ENCODE measurements at regions not wholly inside any gene's neighbourhood (a gene's known extent, or its start where the extent isn't known, plus 50 kb on each side); places are given as distances from the start of the nearest gene placed in this dataset.

- H3K27me3 Mint-ChIP-seq (ENCODE audit: insufficient read depth): peaks cover 11% of the 10 kb centered on the region
- peaks cover 43% of the 10 kb centered on the region for H3K4me1 Mint-ChIP-seq (ENCODE audit: low read depth)
- H3K9me3 Mint-ChIP-seq: no peaks in the 10 kb centered on the region
- H3K4me3 Mint-ChIP-seq: no peak overlapping the region
- H3K27ac Mint-ChIP-seq: no peak overlapping the region; the same call in 1 of the 2 replicates
- H3K36me3 Mint-ChIP-seq (ENCODE audit: low read depth): peaks cover 45% of the 10 kb centered on the region
- no peak for DNase-seq
- TF ChIP-seq, protein P1, sequence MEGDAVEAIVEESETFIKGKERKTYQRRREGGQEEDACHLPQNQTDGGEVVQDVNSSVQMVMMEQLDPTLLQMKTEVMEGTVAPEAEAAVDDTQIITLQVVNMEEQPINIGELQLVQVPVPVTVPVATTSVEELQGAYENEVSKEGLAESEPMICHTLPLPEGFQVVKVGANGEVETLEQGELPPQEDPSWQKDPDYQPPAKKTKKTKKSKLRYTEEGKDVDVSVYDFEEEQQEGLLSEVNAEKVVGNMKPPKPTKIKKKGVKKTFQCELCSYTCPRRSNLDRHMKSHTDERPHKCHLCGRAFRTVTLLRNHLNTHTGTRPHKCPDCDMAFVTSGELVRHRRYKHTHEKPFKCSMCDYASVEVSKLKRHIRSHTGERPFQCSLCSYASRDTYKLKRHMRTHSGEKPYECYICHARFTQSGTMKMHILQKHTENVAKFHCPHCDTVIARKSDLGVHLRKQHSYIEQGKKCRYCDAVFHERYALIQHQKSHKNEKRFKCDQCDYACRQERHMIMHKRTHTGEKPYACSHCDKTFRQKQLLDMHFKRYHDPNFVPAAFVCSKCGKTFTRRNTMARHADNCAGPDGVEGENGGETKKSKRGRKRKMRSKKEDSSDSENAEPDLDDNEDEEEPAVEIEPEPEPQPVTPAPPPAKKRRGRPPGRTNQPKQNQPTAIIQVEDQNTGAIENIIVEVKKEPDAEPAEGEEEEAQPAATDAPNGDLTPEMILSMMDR (IDR thresholded peaks at IDR 0.05): no peak
Observed at GRCh38 chr9:35552376-35552775, 52.7 kb upstream of the TESK1 start.

GRCh38 chr9:35552837-35553236, 52.2 kb upstream of the TESK1 start:
- Mint-ChIP-seq H3K27me3 (ENCODE audit: insufficient read depth) (peaks cover 11% of the 10 kb centered on the region), H3K4me1 (ENCODE audit: low read depth) (peaks cover 39% of the 10 kb centered on the region), H3K27ac (no peak overlapping the region), H3K36me3 (ENCODE audit: low read depth) (peaks cover 42% of the 10 kb centered on the region), H3K9me3 (no peaks in the 10 kb centered on the region), H3K4me3 (no peak overlapping the region)
- DNase-seq: no peak
- TF ChIP-seq, protein P1 (IDR thresholded peaks at IDR 0.05): no peak

DNA sequence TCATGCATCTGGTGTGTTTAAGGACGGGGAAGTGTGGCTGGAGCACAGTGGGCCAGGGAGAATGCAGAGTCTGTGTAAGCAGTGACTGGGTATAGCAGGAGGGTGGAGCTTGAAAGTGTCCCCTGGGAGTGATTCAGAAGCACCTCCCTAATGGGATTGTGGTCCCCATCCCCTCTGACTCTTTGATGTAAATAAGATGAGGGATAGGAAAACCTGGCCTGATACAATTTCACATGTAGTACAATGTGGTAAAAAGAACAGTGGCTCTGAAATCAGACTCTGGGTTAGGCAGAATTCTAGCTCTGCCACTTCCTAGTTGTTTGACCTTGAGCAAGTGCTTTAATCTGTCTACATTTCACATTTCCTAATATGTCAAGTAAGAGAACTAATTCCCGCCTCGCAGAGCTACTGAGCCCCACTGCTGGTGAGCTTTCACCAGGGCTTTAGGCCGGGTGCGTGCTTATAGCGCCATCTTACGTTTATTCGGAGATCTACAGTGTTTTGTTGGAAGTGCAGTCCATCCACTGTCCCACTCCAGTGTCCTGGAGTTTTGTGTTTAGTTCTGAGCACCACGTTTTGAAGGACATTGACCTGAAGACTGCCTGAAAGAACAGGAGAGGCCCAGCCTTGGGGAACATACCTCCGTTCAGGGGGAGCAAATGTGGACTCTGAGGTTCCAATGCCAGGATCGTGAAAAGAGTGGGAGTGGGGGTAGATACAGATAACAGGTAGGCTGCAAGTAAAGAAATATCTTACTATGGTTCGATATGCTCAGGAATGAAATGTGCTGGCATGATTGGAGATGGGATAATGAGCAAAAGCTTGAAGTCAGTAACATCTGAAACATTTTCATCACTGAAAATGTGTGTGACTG, 51.2 kb upstream of the TESK1 start:
- TF ChIP-seq, protein P1 (IDR thresholded peaks at IDR 0.05): peak; percentile 94
- Mint-ChIP-seq H3K4me3 (no peak overlapping the region), H3K9me3 (no peaks in the 10 kb centered on the region), H3K27ac (no peak overlapping the region), H3K27me3 (ENCODE audit: insufficient read depth) (peaks cover 11% of the 10 kb centered on the region), H3K4me1 (ENCODE audit: low read depth) (peaks cover 28% of the 10 kb centered on the region), H3K36me3 (ENCODE audit: low read depth) (peaks cover 42% of the 10 kb centered on the region)
- DNase-seq: peak; percentile 72

DNA sequence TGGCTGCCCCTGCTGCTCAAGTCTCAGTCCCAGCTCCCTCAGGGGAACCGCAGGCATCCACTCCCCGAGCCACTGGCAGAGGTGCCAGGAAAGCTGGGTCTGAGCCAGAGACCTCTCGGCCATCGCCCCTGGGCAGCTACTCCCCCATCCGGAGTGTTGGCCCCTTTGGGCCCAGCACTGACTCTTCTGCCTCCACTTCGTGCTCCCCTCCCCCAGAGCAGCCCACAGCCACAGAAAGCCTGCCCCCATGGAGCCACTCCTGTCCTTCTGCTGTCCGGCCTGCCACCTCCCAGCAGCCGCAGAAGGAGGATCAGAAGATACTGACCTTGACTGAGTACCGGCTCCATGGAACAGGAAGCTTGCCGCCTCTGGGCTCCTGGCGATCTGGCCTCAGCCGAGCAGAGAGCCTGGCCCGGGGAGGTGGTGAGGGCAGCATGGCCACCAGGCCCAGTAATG, 49.8 kb upstream of the TESK1 start:
- H3K27ac Mint-ChIP-seq: no peak overlapping the region
- H3K27me3 Mint-ChIP-seq (ENCODE audit: insufficient read depth): peaks cover 9% of the 10 kb centered on the region
- H3K36me3 Mint-ChIP-seq (ENCODE audit: low read depth): peaks cover 32% of the 10 kb centered on the region
- no peaks in the 10 kb centered on the region for H3K9me3 Mint-ChIP-seq
- no peak overlapping the region for H3K4me3 Mint-ChIP-seq
- TF ChIP-seq, protein P1 (IDR thresholded peaks at IDR 0.05): no peak
- peaks cover 14% of the 10 kb centered on the region for H3K4me1 Mint-ChIP-seq (ENCODE audit: low read depth)
- DNase-seq: no peak
